ENCODE measurements at regions not wholly inside any gene's neighbourhood (a gene's known extent, or its start where the extent isn't known, plus 50 kb on each side); places are given as distances from the start of the nearest gene placed in this dataset.

GRCh38 chr7:69162931-69163670, 435.2 kb upstream of the AUTS2 start:
- TF ChIP-seq EZH2phosphoT487 (IDR thresholded peaks at IDR 0.05; ENCODE audit: insufficient read depth, low read depth) (no peak), EZH2 (IDR thresholded peaks at IDR 0.05; ENCODE audit: insufficient read depth, poor library complexity, severe bottlenecking) (no peak)
- no peaks in the 10 kb centered on the region for H4K20me1 ChIP-seq (ENCODE audit: insufficient read depth)
- WGBS, 2 experiments (ENCODE audit: low coverage in 1 of 2, low lambda C conversion rate in 2 of 2, missing lambda C conversion rate in 2 of 2): 25 to 27% methylated on average over 8 of the region's 8 CpGs
- no peak overlapping the region for H3K4me3 ChIP-seq
- no peaks in the 10 kb centered on the region for H3K36me3 ChIP-seq (ENCODE audit: low read depth)
- no peak overlapping the region for H3K27ac ChIP-seq
- no peaks in the 10 kb centered on the region for H3K4me1 ChIP-seq (ENCODE audit: insufficient read depth)
- H3K27me3 ChIP-seq (replicated peaks; ENCODE audit: insufficient read depth): no peaks in the 10 kb centered on the region
- no peaks in the 10 kb centered on the region for H3K9me3 ChIP-seq (ENCODE audit: low read depth)
- no peaks in the 10 kb centered on the region for H3K79me2 ChIP-seq (ENCODE audit: insufficient read depth)
- DNase-seq: no peak
- H3F3A ChIP-seq (ENCODE audit: insufficient read depth): no peaks in the 10 kb centered on the region
- no peaks in the 10 kb centered on the region for H3K9me2 ChIP-seq (ENCODE audit: insufficient read depth)
- H3K4me2 ChIP-seq (ENCODE audit: unreplicated experiment): no peak overlapping the region
- no peak overlapping the region for H2AFZ ChIP-seq
- in situ Hi-C loops (cut with MboI): no loop called here
- H3K9ac ChIP-seq: no peak overlapping the region

- Histone ChIP-seq H3K27ac (no peak overlapping the region), H4K20me1 (ENCODE audit: insufficient read depth) (no peaks in the 10 kb centered on the region), H3K4me2 (ENCODE audit: unreplicated experiment) (no peak overlapping the region), H3K9me3 (ENCODE audit: low read depth) (no peaks in the 10 kb centered on the region), H3K27me3 (replicated peaks; ENCODE audit: insufficient read depth) (no peaks in the 10 kb centered on the region), H2AFZ (no peak overlapping the region), H3F3A (ENCODE audit: insufficient read depth) (no peaks in the 10 kb centered on the region), H3K4me1 (ENCODE audit: insufficient read depth) (no peaks in the 10 kb centered on the region), H3K9me2 (ENCODE audit: insufficient read depth) (no peaks in the 10 kb centered on the region), H3K9ac (no peak overlapping the region), H3K4me3 (no peak overlapping the region), H3K36me3 (ENCODE audit: low read depth) (no peaks in the 10 kb centered on the region), H3K79me2 (ENCODE audit: insufficient read depth) (no peaks in the 10 kb centered on the region)
- TF ChIP-seq EZH2 (IDR thresholded peaks at IDR 0.05; ENCODE audit: insufficient read depth, poor library complexity, severe bottlenecking) (no peak), EZH2phosphoT487 (IDR thresholded peaks at IDR 0.05; ENCODE audit: insufficient read depth, low read depth) (no peak)
- no peak for DNase-seq
- in situ Hi-C loops (cut with MboI): no loop called here
- 55 to 62% methylated on average over 7 of the region's 7 CpGs for WGBS, 2 experiments (ENCODE audit: low coverage in 1 of 2, low lambda C conversion rate in 2 of 2, missing lambda C conversion rate in 2 of 2)
Observed at GRCh38 chr7:69166979-69167516, 431.2 kb upstream of the AUTS2 start.

GRCh38 chr7:69169386-69169785, 428.9 kb upstream of the AUTS2 start:
- Histone ChIP-seq H3K27me3 (replicated peaks; ENCODE audit: insufficient read depth) (no peaks in the 10 kb centered on the region), H4K20me1 (ENCODE audit: insufficient read depth) (no peaks in the 10 kb centered on the region)
- 0 to 11% methylated on average over 1 of the region's 1 CpG for WGBS, 2 experiments (ENCODE audit: low coverage in 1 of 2, low lambda C conversion rate in 2 of 2, missing lambda C conversion rate in 2 of 2)

GRCh38 chr7:69172357-69173077, 425.8 kb upstream of the AUTS2 start:
- Histone ChIP-seq H2AFZ (no peak overlapping the region), H4K20me1 (ENCODE audit: insufficient read depth) (no peaks in the 10 kb centered on the region), H3K9ac (no peak overlapping the region), H3K9me2 (ENCODE audit: insufficient read depth) (no peaks in the 10 kb centered on the region), H3K79me2 (ENCODE audit: insufficient read depth) (no peaks in the 10 kb centered on the region), H3K4me1 (ENCODE audit: insufficient read depth) (no peaks in the 10 kb centered on the region), H3K4me2 (ENCODE audit: unreplicated experiment) (no peak overlapping the region), H3K9me3 (ENCODE audit: low read depth) (no peaks in the 10 kb centered on the region), H3K27me3 (replicated peaks; ENCODE audit: insufficient read depth) (no peaks in the 10 kb centered on the region), H3K27ac (no peak overlapping the region), H3K4me3 (no peak overlapping the region), H3K36me3 (ENCODE audit: low read depth) (no peaks in the 10 kb centered on the region), H3F3A (ENCODE audit: insufficient read depth) (no peaks in the 10 kb centered on the region)
- WGBS, 2 experiments (ENCODE audit: low coverage in 1 of 2, low lambda C conversion rate in 2 of 2, missing lambda C conversion rate in 2 of 2): 24 to 38% methylated on average over 10 of the region's 10 CpGs
- TF ChIP-seq EZH2phosphoT487 (IDR thresholded peaks at IDR 0.05; ENCODE audit: insufficient read depth, low read depth) (no peak), EZH2 (IDR thresholded peaks at IDR 0.05; ENCODE audit: insufficient read depth, poor library complexity, severe bottlenecking) (no peak)
- in situ Hi-C loops (cut with MboI): no loop called here
- DNase-seq: no peak

More at GRCh38 chr7:69169386-69169785, 428.9 kb upstream of the AUTS2 start:
- Histone ChIP-seq H3K36me3 (ENCODE audit: low read depth) (no peaks in the 10 kb centered on the region), H3K4me3 (no peak overlapping the region), H3K9me3 (ENCODE audit: low read depth) (no peaks in the 10 kb centered on the region), H3K4me2 (ENCODE audit: unreplicated experiment) (no peak overlapping the region), H3K4me1 (ENCODE audit: insufficient read depth) (no peaks in the 10 kb centered on the region), H2AFZ (no peak overlapping the region), H3K9ac (no peak overlapping the region), H3K79me2 (ENCODE audit: insufficient read depth) (no peaks in the 10 kb centered on the region), H3F3A (ENCODE audit: insufficient read depth) (no peaks in the 10 kb centered on the region), H3K9me2 (ENCODE audit: insufficient read depth) (no peaks in the 10 kb centered on the region), H3K27ac (no peak overlapping the region)
- no peak for TF ChIP-seq EZH2phosphoT487 (IDR thresholded peaks at IDR 0.05; ENCODE audit: insufficient read depth, low read depth)
- no peak for TF ChIP-seq EZH2 (IDR thresholded peaks at IDR 0.05; ENCODE audit: insufficient read depth, poor library complexity, severe bottlenecking)
- in situ Hi-C loops (cut with MboI): no loop called here
- no peak for DNase-seq

All from GM23248 (cell line).